AG04449 (cell line): ENCODE measurements at regions not wholly inside any gene's neighbourhood (a gene's known extent, or its start where the extent isn't known, plus 50 kb on each side); places are given as distances from the start of the nearest gene placed in this dataset.

Experiments
- CTCF ChIA-PET: fragments of 350-600 bp; formaldehyde crosslinking; extraction: SDS; loops from one replicate; lab custom pipeline; 2021; ENCODE audit warnings: antibody characterized with exemption; lab: Yijun Ruan, JAX
- POLR2A ChIA-PET: fragments of 400-600, 350-600 bp; formaldehyde crosslinking; extraction: SDS; loops from one replicate; lab custom pipeline; 2020; ENCODE audit warnings: antibody characterized with exemption, inconsistent platforms; lab: Yijun Ruan, JAX
- DNase-seq: peaks from one replicate; pipeline ENCODE4 v3.0.0-alpha.2; 2010; ENCODE audit warnings: low read depth, low spot score
- H3K4me3 ChIP-seq: 2 replicates; pipeline ENCODE4 v1.5.1; 2011; ENCODE audit warnings: low read depth, mild to moderate bottlenecking, control low read depth, low read length
- CTCF ChIP-seq: IDR thresholded peaks from one replicate; pipeline ENCODE4 v1.5.1; 2011; ENCODE audit warnings: mild to moderate bottlenecking, moderate library complexity, low read length, control low read depth, inconsistent platforms; ENCODE audit not compliant: insufficient read depth; ENCODE audit errors: missing control alignments

- no peak for TF ChIP-seq CTCF
- CTCF ChIA-PET: interaction anchor here (1.0 to 2.4 kb wide), 3 partner anchors 12 to 305 kb away, joined by 3 to 7 read pairs (median 3); no protein-coding TSS in a partner anchor
- H3K4me3 ChIP-seq: no peak overlapping the region
- POLR2A ChIA-PET: no interaction called here
- no peak for DNase-seq
These were observed 176.4 kb upstream of the PROK2 start for GRCh38 chr3:71961378-71961777.

- no peak for DNase-seq
- TF ChIP-seq CTCF: no peak
- H3K4me3 ChIP-seq: no peak overlapping the region
- ChIA-PET CTCF (interaction anchor here (0.7 to 2.1 kb wide), 4 partner anchors 15 to 408 kb away, joined by 3 to 5 read pairs (median 4); no protein-coding TSS in a partner anchor), POLR2A (no interaction called here)
These were observed 173.6 kb upstream of the PROK2 start for GRCh38 chr3:71958533-71958932.

GRCh38 chr3:71956716-71957115 is 171.8 kb upstream of the PROK2 start:
- CTCF ChIA-PET: interaction anchor here (1.0 to 3.1 kb wide), 10 partner anchors 10 to 865 kb away, joined by 3 to 26 read pairs (median 3); no protein-coding TSS in a partner anchor

GRCh38 chr3:71956069-71956340 is 171.1 kb upstream of the PROK2 start:
- DNase-seq: no peak
- no peak overlapping the region for H3K4me3 ChIP-seq
- CTCF ChIA-PET: interaction anchor here (0.5 to 3.1 kb wide), 19 partner anchors 8 to 866 kb away, joined by 3 to 26 read pairs (median 3); no protein-coding TSS in a partner anchor
- no peak for TF ChIP-seq CTCF
- POLR2A ChIA-PET: no interaction called here

More at GRCh38 chr3:71956716-71957115, 171.8 kb upstream of the PROK2 start:
- H3K4me3 ChIP-seq: no peak overlapping the region
- POLR2A ChIA-PET: no interaction called here
- no peak for TF ChIP-seq CTCF
- no peak for DNase-seq

- TF ChIP-seq CTCF: peak; percentile 76
- H3K4me3 ChIP-seq: no peak overlapping the region
- POLR2A ChIA-PET: no interaction called here
- CTCF ChIA-PET: interaction anchor here (0.5 to 3.9 kb wide), 22 partner anchors 8 to 866 kb away, joined by 3 to 26 read pairs (median 3); no protein-coding TSS in a partner anchor
- DNase-seq: peak; percentile 47
These were observed 170.5 kb upstream of the PROK2 start for GRCh38 chr3:71955240-71956068.

- TF ChIP-seq CTCF: no peak
- CTCF ChIA-PET: interaction anchor here (1.5 to 3.9 kb wide), 3 partner anchors 15 to 313 kb away, joined by 3 to 16 read pairs (median 4); no protein-coding TSS in a partner anchor
- POLR2A ChIA-PET: no interaction called here
- H3K4me3 ChIP-seq: no peak overlapping the region
- no peak for DNase-seq
These were observed 166.9 kb upstream of the PROK2 start for GRCh38 chr3:71951842-71952241.
